ENCODE measurements at regions not wholly inside any gene's neighbourhood (a gene's known extent, or its start where the extent isn't known, plus 50 kb on each side); places are given as distances from the start of the nearest gene placed in this dataset.

DNA sequence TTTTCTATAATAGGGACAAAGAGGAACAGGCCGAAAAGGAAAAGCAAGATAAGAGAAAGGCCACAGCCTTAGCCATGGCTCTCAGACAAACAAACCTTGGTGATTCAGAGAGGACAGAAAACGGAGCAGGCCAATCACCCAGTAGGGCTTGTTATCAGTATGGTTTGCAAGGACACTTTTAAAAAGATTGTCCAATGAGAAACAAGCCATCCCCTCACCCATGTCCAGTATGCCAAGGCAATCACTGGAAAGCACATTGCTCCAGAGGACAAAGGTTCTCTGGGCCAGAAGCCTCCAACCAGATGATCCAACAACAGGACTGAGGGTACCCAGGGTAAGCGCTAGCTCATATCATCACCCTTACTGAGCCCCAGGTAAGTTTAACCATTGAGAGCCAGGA lies 243.8 kb upstream of the BTG1 start:
- H3K4me1 ChIP-seq, result no peaks in the 10 kb centered on the region
- 60 to 78% methylated on average over 3 of the region's 3 CpGs for WGBS, 2 donors
- no peaks in the 10 kb centered on the region for H3K9me3 ChIP-seq
- H3K27ac ChIP-seq, result no peak overlapping the region
- intact Hi-C loops (cut with DNase I), result no loop called here
- TF ChIP-seq, protein P1, sequence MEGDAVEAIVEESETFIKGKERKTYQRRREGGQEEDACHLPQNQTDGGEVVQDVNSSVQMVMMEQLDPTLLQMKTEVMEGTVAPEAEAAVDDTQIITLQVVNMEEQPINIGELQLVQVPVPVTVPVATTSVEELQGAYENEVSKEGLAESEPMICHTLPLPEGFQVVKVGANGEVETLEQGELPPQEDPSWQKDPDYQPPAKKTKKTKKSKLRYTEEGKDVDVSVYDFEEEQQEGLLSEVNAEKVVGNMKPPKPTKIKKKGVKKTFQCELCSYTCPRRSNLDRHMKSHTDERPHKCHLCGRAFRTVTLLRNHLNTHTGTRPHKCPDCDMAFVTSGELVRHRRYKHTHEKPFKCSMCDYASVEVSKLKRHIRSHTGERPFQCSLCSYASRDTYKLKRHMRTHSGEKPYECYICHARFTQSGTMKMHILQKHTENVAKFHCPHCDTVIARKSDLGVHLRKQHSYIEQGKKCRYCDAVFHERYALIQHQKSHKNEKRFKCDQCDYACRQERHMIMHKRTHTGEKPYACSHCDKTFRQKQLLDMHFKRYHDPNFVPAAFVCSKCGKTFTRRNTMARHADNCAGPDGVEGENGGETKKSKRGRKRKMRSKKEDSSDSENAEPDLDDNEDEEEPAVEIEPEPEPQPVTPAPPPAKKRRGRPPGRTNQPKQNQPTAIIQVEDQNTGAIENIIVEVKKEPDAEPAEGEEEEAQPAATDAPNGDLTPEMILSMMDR (IDR thresholded peaks at IDR 0.05), result no peak
- H3K4me3 ChIP-seq (replicated peaks in 1 of 3), result no peak overlapping the region
- no peaks in the 10 kb centered on the region for H3K36me3 ChIP-seq
- no peak for DNase-seq
- no peaks in the 10 kb centered on the region for H3K27me3 ChIP-seq

- WGBS, 2 donors, result 83 to 87% methylated on average over 2 of the region's 2 CpGs
- Histone ChIP-seq H3K36me3 (no peaks in the 10 kb centered on the region), H3K9me3 (no peaks in the 10 kb centered on the region), H3K4me1 (no peaks in the 10 kb centered on the region), H3K27me3 (no peaks in the 10 kb centered on the region), H3K27ac (no peak overlapping the region), H3K4me3 (replicated peaks in 1 of 3) (no peak overlapping the region)
- DNase-seq, result no peak
- TF ChIP-seq, protein P1 (IDR thresholded peaks at IDR 0.05), result no peak
- no peak for TF ChIP-seq POLR2A (IDR thresholded peaks at IDR 0.05)
- intact Hi-C loops (cut with DNase I), result no loop called here
Observed at GRCh38 chr12:92385296-92385695, 239.7 kb upstream of the BTG1 start.

GRCh38 chr12:92384571-92384970 lies 238.9 kb upstream of the BTG1 start:
- no peak for DNase-seq
- Histone ChIP-seq H3K27ac (no peak overlapping the region), H3K27me3 (no peaks in the 10 kb centered on the region), H3K36me3 (no peaks in the 10 kb centered on the region), H3K4me1 (no peaks in the 10 kb centered on the region), H3K9me3 (no peaks in the 10 kb centered on the region), H3K4me3 (replicated peaks in 1 of 3) (no peak overlapping the region)
- WGBS, 2 donors, result 75% methylated on average over 3 of the region's 3 CpGs
- no peak for TF ChIP-seq POLR2A (IDR thresholded peaks at IDR 0.05)
- TF ChIP-seq, protein P1 (IDR thresholded peaks at IDR 0.05), result no peak
- intact Hi-C loops (cut with DNase I), result no loop called here

- Histone ChIP-seq H3K27ac (no peak overlapping the region), H3K4me3 (replicated peaks in 1 of 3) (no peak overlapping the region), H3K4me1 (no peaks in the 10 kb centered on the region), H3K27me3 (no peaks in the 10 kb centered on the region), H3K9me3 (no peaks in the 10 kb centered on the region), H3K36me3 (no peaks in the 10 kb centered on the region)
- DNase-seq, result no peak
- intact Hi-C loops (cut with DNase I), result no loop called here
- 94 to 98% methylated on average over 3 of the region's 3 CpGs for WGBS, 2 donors
- TF ChIP-seq, protein P1 (IDR thresholded peaks at IDR 0.05), result no peak
- TF ChIP-seq POLR2A (IDR thresholded peaks at IDR 0.05), result no peak
Observed at GRCh38 chr12:92382383-92382878, 236.8 kb upstream of the BTG1 start.

- no peak for DNase-seq
- Histone ChIP-seq H3K36me3 (no peaks in the 10 kb centered on the region), H3K27ac (no peak overlapping the region), H3K9me3 (no peaks in the 10 kb centered on the region), H3K4me1 (no peaks in the 10 kb centered on the region), H3K4me3 (replicated peaks in 1 of 3) (no peak overlapping the region), H3K27me3 (no peaks in the 10 kb centered on the region)
- TF ChIP-seq, protein P1 (IDR thresholded peaks at IDR 0.05), result no peak
- TF ChIP-seq POLR2A (IDR thresholded peaks at IDR 0.05), result no peak
- intact Hi-C loops (cut with DNase I), result no loop called here
Observed at GRCh38 chr12:92381856-92382255, 236.2 kb upstream of the BTG1 start.

Data from thyroid gland (tissue), 4 donors.